Left renal pelvis (tissue), 4 donors: ENCODE measurements at regions not wholly inside any gene's neighbourhood (a gene's known extent, or its start where the extent isn't known, plus 50 kb on each side); places are given as distances from the start of the nearest gene placed in this dataset.

Experiments used
- DNase-seq, 4 donors: peaks; one replicate each; pipeline ENCODE4 v3.0.0-alpha.2; 2013; ENCODE audit warnings: low read depth in 4 of 4, low spot score in 3 of 4

- no peak for DNase-seq
Observed at GRCh38 chr5:82777106-82777505, 300.1 kb downstream of the TMEM167A start.

GRCh38 chr5:82772281-82772680 is 304.9 kb downstream of the TMEM167A start:
- DNase-seq, result no peak

- no peak for DNase-seq
Observed at GRCh38 chr5:82766206-82766605, 311.0 kb downstream of the TMEM167A start.

- no peak for DNase-seq
Observed at GRCh38 chr5:82765765-82766164, 311.4 kb downstream of the TMEM167A start.

GRCh38 chr5:82760856-82761255 is 316.3 kb downstream of the TMEM167A start:
- no peak for DNase-seq

GRCh38 chr5:82758881-82759280 is 318.3 kb downstream of the TMEM167A start:
- no peak for DNase-seq

- DNase-seq, result no peak
Observed at GRCh38 chr5:82754759-82755158, 322.4 kb downstream of the TMEM167A start.

GRCh38 chr5:82754036-82754746 is 323.0 kb downstream of the TMEM167A start:
- no peak for DNase-seq

- DNase-seq, result no peak
Observed at GRCh38 chr5:82753374-82753773, 323.8 kb downstream of the TMEM167A start.

GRCh38 chr5:82749461-82749820 is 327.8 kb downstream of the TMEM167A start:
- no peak for DNase-seq

GRCh38 chr5:82748688-82749460 is 328.3 kb downstream of the TMEM167A start:
- DNase-seq, result no peak

- DNase-seq, result no peak
Observed at GRCh38 chr5:82747986-82748385, 329.2 kb downstream of the TMEM167A start.

GRCh38 chr5:82745016-82745415 is 332.2 kb downstream of the TMEM167A start:
- no peak for DNase-seq

- DNase-seq, result no peak
Observed at GRCh38 chr5:82738681-82739269, 338.4 kb downstream of the TMEM167A start.

- DNase-seq, result no peak
Observed at GRCh38 chr5:82735160-82735789, 341.9 kb downstream of the TMEM167A start.

GRCh38 chr5:82734347-82734746 is 342.8 kb downstream of the TMEM167A start:
- no peak for DNase-seq

- DNase-seq, result no peak
Observed at GRCh38 chr5:82730913-82731312, 346.3 kb downstream of the TMEM167A start.

- DNase-seq, result no peak
Observed at GRCh38 chr5:82728926-82729702, 348.1 kb downstream of the TMEM167A start.

GRCh38 chr5:82723168-82723567 is 354.0 kb downstream of the TMEM167A start:
- no peak for DNase-seq

- DNase-seq, result no peak
Observed at GRCh38 chr5:82721087-82721410, 356.1 kb downstream of the TMEM167A start.
